ENCODE measurements at regions not wholly inside any gene's neighbourhood (a gene's known extent, or its start where the extent isn't known, plus 50 kb on each side); places are given as distances from the start of the nearest gene placed in this dataset.

GRCh38 chr4:134885436-134885835, 683.8 kb upstream of the PABPC4L start:
- no peak for TF ChIP-seq RAD21 (conservative IDR thresholded peaks at IDR 0.05 in 1 of 2, IDR thresholded peaks at IDR 0.05 in 1 of 2)
- no peak for TF ChIP-seq RCOR1 (IDR thresholded peaks at IDR 0.05; ENCODE audit: low read depth, low read length)
- no peak for TF ChIP-seq EP300 (IDR thresholded peaks at IDR 0.05)

Measured in A549 (cell line).